CD1c-positive myeloid dendritic cell (primary cell): ENCODE measurements at regions not wholly inside any gene's neighbourhood (a gene's known extent, or its start where the extent isn't known, plus 50 kb on each side); places are given as distances from the start of the nearest gene placed in this dataset.
A peak's percentile ranks its signal among the peaks of the same experiment; 100 is the strongest.

Source experiments
- DNase-seq: peaks from one replicate; pipeline ENCODE4 v3.0.0-alpha.2; 2016; ENCODE audit errors: extremely low spot score

DNA sequence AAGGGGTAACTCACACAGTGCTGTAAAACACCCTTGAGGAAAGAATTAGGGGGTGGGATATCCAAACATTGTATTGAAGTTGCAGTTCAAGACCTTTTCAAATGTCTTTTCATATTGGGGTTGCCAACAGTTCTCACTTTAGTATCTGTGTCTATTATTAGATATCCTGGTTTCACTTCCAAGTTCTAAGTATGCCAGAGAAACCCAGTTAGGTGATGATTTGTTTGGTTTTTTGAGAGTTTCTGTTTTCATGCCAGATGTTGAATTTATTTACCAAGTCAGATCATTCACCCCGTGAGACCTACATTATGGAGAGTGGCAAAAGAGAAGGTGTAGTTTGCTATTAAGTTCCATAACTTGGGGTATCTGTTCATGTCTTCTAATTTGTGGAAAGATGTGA is 64.5 kb downstream of the C9orf152 start:
- peak; percentile 33 for DNase-seq

DNA sequence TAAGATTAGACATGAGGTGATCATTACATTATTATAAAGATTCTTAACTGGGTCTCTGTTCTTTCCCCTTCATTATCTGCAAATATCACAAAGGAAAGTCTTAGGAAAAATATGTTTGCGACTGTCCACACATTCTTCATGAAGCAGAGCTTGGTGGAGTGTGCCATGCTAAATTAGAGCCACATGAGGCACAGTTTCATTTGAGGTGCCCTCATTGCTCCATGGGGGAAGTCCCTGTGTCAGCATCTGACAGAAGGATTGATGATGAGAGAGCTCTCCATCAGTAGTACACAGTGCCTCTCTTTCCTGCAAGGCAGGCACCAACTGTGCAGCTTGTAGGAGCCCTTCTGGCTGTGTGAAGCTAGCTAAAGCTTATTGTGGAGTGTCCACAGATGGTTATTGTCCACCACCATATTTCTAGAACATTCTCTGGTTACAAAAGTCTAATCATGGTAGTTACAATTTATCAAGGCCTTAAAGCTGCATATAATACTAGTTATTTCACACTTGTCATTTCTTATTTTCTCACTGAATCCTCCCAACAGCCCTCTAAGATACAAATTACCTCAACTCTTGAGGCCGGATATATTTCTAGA is 63.9 kb downstream of the C9orf152 start:
- DNase-seq = peak; percentile 8

DNA sequence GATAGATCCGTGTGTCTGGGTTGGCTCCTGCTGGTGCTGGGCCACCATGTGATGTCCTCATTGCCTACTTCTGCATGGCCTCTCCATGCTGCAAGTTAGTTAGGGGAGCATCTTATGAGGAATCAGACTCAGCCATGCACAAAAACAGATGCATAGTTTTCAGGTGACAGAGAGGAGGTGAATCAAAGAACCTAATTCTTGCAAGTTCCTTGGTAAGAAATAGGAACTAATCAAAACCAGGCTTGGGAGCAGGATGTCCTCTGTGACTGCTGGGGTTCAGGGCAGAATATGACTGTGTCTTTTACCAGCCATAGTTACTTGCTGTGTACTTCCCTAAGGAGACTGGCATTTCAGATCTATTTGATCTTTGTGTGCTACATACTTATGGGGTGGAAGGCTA is 61.6 kb downstream of the C9orf152 start:
- peak; percentile 11 for DNase-seq

DNA sequence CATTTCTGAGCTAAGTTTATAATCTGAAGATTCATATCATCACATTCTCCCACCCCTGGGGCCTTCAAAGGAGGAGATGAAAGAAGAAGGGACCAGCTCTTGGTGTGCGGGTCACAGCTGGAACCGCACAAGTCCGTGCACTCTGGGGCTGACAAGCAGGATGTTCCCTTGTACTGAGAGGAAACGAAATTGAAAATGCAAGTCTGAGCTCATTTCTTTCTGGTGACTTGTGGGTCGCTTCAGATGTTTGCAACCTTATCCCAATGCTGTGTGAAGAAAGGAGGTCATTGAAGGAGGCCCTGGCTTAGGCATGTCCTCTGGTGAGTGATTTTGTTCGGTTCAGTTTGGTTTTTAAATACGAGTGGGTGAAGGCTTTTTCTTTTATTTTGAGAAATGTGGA is 59.6 kb downstream of the C9orf152 start:
- DNase-seq = peak; percentile 30

DNA sequence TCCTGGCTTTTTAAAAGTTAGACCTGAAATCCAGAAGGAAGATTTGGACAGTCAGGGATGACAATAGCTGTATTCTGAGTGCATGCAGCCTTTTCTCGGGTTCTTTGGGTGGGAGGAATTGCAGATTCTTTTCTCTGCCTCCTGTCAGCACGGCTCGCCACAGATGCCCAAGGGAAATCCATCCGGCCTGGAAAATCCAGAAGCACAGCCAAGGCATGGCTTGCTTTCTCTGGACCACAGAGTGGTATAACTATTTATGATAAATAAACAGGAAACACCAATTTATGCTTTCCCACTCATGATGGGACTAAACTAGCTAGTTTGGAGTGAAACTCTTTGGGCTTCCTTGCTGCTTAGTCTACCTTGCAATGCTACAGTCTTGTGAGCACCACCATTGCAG is 59.1 kb downstream of the C9orf152 start:
- DNase-seq = no peak
